ENCODE measurements at regions not wholly inside any gene's neighbourhood (a gene's known extent, or its start where the extent isn't known, plus 50 kb on each side); places are given as distances from the start of the nearest gene placed in this dataset.
"Not testable (repeated sequence)": the region's sequence is repeated elsewhere in the genome, so short reads cannot be mapped to it uniquely, and the experiment has no call there.

DNA sequence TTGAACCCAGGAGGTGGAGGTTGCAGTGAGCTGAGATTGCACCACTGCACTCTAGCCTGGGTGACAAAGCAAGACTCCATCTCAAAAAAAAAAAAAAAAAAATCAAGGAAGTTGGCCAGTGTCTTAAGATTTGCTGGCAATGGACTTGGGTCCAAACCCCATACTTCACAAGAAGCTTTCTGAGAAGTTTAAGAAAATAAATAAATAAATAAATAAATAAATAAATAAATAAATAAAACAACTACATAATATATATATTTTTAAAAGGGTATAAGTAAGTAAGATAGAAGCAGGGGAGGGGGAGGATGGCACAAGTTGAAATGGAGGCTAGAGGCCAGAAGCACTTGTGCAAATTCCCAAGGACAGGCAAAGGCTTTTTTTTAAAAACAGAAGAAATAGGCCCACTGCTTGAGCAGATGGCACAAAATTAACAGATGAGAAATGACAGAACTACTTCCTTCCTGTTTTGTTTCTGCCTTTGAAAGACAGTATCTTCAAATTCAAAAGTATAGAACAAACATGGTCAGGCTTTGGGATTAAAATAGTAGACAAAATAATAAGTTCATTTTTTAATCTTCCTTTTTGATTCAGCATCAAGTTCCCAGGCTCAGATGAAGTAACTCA is 287.7 kb downstream of the ALDH8A1 start:
- Histone ChIP-seq H3K27ac (ENCODE audit: low read depth, low read length) (no peak overlapping the region), H3F3A (ENCODE audit: control insufficient read depth, insufficient read depth) (no peaks in the 10 kb centered on the region), H3K4me3 (ENCODE audit: low read length) (no peak overlapping the region), H4K20me1 (ENCODE audit: control insufficient read depth, insufficient read depth, low read depth, low read length) (no peaks in the 10 kb centered on the region), H3K27me3 (ENCODE audit: control insufficient read depth, low read length) (no peaks in the 10 kb centered on the region; the same call in 1 of the 2 replicates), H3K36me3 (ENCODE audit: control insufficient read depth, low read length) (no peaks in the 10 kb centered on the region), H3K9me2 (replicated peaks; ENCODE audit: control insufficient read depth, low read length) (no peaks in the 10 kb centered on the region), H3K4me2 (ENCODE audit: low read length) (no peak overlapping the region), H3K9me3 (ENCODE audit: control insufficient read depth, insufficient read depth, low read length) (no peaks in the 10 kb centered on the region), H3K4me1 (ENCODE audit: control insufficient read depth, low read length) (no peaks in the 10 kb centered on the region), H3K79me2 (ENCODE audit: control insufficient read depth, low read length) (no peaks in the 10 kb centered on the region)
- TF ChIP-seq, protein P1, sequence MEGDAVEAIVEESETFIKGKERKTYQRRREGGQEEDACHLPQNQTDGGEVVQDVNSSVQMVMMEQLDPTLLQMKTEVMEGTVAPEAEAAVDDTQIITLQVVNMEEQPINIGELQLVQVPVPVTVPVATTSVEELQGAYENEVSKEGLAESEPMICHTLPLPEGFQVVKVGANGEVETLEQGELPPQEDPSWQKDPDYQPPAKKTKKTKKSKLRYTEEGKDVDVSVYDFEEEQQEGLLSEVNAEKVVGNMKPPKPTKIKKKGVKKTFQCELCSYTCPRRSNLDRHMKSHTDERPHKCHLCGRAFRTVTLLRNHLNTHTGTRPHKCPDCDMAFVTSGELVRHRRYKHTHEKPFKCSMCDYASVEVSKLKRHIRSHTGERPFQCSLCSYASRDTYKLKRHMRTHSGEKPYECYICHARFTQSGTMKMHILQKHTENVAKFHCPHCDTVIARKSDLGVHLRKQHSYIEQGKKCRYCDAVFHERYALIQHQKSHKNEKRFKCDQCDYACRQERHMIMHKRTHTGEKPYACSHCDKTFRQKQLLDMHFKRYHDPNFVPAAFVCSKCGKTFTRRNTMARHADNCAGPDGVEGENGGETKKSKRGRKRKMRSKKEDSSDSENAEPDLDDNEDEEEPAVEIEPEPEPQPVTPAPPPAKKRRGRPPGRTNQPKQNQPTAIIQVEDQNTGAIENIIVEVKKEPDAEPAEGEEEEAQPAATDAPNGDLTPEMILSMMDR (IDR thresholded peaks at IDR 0.05; ENCODE audit: low read depth, low read length, poor library complexity, severe bottlenecking), result no peak
- no peak for TF ChIP-seq EZH2phosphoT487 (IDR thresholded peaks at IDR 0.05; ENCODE audit: borderline replicate concordance, low read length)

DNA sequence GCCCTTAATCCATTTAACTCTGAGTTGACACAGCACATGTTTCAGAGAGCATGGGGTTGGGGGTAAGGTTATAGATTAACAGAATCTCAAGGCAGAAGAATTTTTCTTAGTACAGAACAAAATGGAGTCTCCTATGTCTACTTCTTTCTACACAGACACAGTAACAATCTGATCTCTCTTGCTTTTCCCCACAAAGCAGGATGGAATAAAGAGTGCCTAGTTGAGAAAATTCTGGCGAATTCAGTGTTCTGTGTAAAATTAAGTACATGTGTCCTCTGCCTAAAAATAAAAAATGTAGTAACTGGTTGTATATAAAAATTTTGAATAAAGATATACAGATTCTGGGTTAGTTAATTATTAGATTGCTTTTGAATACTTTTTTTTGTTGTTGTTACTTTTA is 290.0 kb downstream of the ALDH8A1 start:
- not testable (repeated sequence) for H3K4me2 ChIP-seq (ENCODE audit: low read length); H3K4me1 ChIP-seq (ENCODE audit: control insufficient read depth, low read length); H3K36me3 ChIP-seq (ENCODE audit: control insufficient read depth, low read length); H3K9me2 ChIP-seq (replicated peaks; ENCODE audit: control insufficient read depth, low read length); H3K79me2 ChIP-seq (ENCODE audit: control insufficient read depth, low read length); H3K4me3 ChIP-seq (ENCODE audit: low read length); H4K20me1 ChIP-seq (ENCODE audit: control insufficient read depth, insufficient read depth, low read depth, low read length); H3K27me3 ChIP-seq (ENCODE audit: control insufficient read depth, low read length); H3K27ac ChIP-seq (ENCODE audit: low read depth, low read length); H3K9me3 ChIP-seq (ENCODE audit: control insufficient read depth, insufficient read depth, low read length); H3F3A ChIP-seq (ENCODE audit: control insufficient read depth, insufficient read depth)

DNA sequence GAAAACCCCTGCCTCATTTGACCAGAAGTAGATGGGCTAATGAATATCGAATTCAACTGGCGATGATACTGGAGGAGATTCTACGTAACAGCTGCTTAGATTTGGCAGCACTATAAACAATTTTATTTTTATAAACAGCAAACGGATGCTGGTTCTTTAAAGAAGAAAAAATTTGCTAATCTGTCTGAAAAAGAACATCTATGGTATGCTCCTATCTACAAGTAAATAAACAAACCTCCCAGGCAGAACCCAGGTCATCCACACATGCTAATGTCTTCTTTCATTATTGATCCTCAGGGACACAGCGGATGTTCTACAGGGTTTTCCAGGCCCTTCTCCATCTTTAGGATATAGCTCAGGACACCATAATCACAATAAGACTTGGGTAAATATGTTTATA is 291.3 kb downstream of the ALDH8A1 start:
- no peaks in the 10 kb centered on the region for H4K20me1 ChIP-seq (ENCODE audit: control insufficient read depth, insufficient read depth, low read depth, low read length)
- H3K4me1 ChIP-seq (ENCODE audit: control insufficient read depth, low read length), result no peaks in the 10 kb centered on the region
- H3K4me3 ChIP-seq (ENCODE audit: low read length), result no peak overlapping the region
- H3F3A ChIP-seq (ENCODE audit: control insufficient read depth, insufficient read depth), result no peaks in the 10 kb centered on the region
- no peaks in the 10 kb centered on the region for H3K9me3 ChIP-seq (ENCODE audit: control insufficient read depth, insufficient read depth, low read length)
- H3K79me2 ChIP-seq (ENCODE audit: control insufficient read depth, low read length), result no peaks in the 10 kb centered on the region
- H3K36me3 ChIP-seq (ENCODE audit: control insufficient read depth, low read length), result no peaks in the 10 kb centered on the region
- H3K27ac ChIP-seq (ENCODE audit: low read depth, low read length), result no peak overlapping the region
- H3K27me3 ChIP-seq (ENCODE audit: control insufficient read depth, low read length), result no peaks in the 10 kb centered on the region; the same call in 1 of the 2 replicates
- H3K9me2 ChIP-seq (replicated peaks; ENCODE audit: control insufficient read depth, low read length), result no peaks in the 10 kb centered on the region
- no peak for TF ChIP-seq EZH2phosphoT487 (IDR thresholded peaks at IDR 0.05; ENCODE audit: borderline replicate concordance, low read length)
- TF ChIP-seq, protein P1 (IDR thresholded peaks at IDR 0.05; ENCODE audit: low read depth, low read length, poor library complexity, severe bottlenecking), result no peak
- no peak overlapping the region for H3K4me2 ChIP-seq (ENCODE audit: low read length)

DNA sequence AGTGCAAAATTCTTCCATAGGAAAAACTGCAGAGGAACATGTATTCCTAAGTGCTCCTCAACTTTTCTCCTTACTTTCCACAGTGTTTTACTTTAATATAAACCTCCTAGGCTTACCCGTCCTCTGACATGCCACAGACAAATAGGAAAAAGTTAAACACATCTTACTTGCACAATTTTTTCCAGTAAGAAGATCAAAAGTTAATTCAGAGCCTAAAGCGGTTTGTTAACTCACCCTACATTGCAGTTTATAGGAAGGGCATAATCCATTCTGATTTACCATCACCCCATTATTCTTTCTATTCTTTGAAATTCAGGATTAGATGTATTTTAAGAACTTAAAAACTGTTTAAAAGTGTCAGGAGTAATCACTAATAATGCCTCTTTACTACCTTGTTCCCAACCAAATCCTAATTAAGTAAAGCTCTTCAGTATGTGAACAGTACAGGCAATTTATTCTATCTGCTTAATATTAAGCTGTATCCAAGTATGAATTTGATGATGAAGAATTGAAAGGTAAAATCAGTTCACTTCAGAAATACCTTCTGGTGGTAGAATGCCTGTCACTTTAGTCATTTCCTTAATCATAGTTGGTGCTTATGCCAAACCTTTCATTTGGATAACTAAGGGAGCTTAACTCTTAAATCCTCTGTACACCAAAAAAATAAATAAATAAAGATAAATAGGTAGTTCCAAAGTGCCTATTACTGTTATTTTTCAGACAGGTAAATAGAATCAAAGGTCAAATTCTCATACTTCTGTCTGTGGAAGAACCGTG is 292.0 kb downstream of the ALDH8A1 start:
- TF ChIP-seq, protein P1 (IDR thresholded peaks at IDR 0.05; ENCODE audit: low read depth, low read length, poor library complexity, severe bottlenecking), result no peak
- TF ChIP-seq EZH2phosphoT487 (IDR thresholded peaks at IDR 0.05; ENCODE audit: borderline replicate concordance, low read length), result no peak
- H3K4me2 ChIP-seq (ENCODE audit: low read length), result no peak overlapping the region

More for the DNA sequence above, 292.0 kb downstream of the ALDH8A1 start:
- H3K9me3 ChIP-seq (ENCODE audit: control insufficient read depth, insufficient read depth, low read length), result no peaks in the 10 kb centered on the region
- no peaks in the 10 kb centered on the region for H3K36me3 ChIP-seq (ENCODE audit: control insufficient read depth, low read length)
- H3K9me2 ChIP-seq (replicated peaks; ENCODE audit: control insufficient read depth, low read length), result no peaks in the 10 kb centered on the region
- no peaks in the 10 kb centered on the region for H3K79me2 ChIP-seq (ENCODE audit: control insufficient read depth, low read length)
- H3K4me1 ChIP-seq (ENCODE audit: control insufficient read depth, low read length), result no peaks in the 10 kb centered on the region
- no peaks in the 10 kb centered on the region for H4K20me1 ChIP-seq (ENCODE audit: control insufficient read depth, insufficient read depth, low read depth, low read length)
- no peak overlapping the region for H3K4me3 ChIP-seq (ENCODE audit: low read length)
- H3K27ac ChIP-seq (ENCODE audit: low read depth, low read length), result no peak overlapping the region
- H3F3A ChIP-seq (ENCODE audit: control insufficient read depth, insufficient read depth), result no peaks in the 10 kb centered on the region
- no peaks in the 10 kb centered on the region; the same call in 1 of the 2 replicates for H3K27me3 ChIP-seq (ENCODE audit: control insufficient read depth, low read length)

Measured in DOHH2 (cell line).